Suprapubic skin (tissue), 4 donors: ENCODE measurements at regions not wholly inside any gene's neighbourhood (a gene's known extent, or its start where the extent isn't known, plus 50 kb on each side); places are given as distances from the start of the nearest gene placed in this dataset.

Experiments
- CTCF ChIP-seq, 2 donors: fragments of 200-600 bp in 1 of 2; fragments of 450-650 bp in 1 of 2; sonication (generic) in 1 of 2; IDR thresholded peaks; one replicate each; pipeline ENCODE4 v1.5.1; 2016 to 2019; ENCODE audit warnings: antibody characterized with exemption in 2 of 2, mild to moderate bottlenecking in 1 of 2, moderate library complexity in 1 of 2
- POLR2A ChIP-seq, 2 donors: fragments of 450-650 bp; IDR thresholded peaks; one replicate each; pipeline ENCODE4 v1.6.1; 2017; ENCODE audit warnings: antibody characterized with exemption in 2 of 2, mild to moderate bottlenecking in 2 of 2, moderate library complexity in 2 of 2
- POLR2AphosphoS5 ChIP-seq, 3 donors: sonication (generic); formaldehyde crosslinking; IDR thresholded peaks; one replicate each; pipeline ENCODE4 v1.6.1; 2017; ENCODE audit warnings: antibody characterized with exemption in 3 of 3

DNA sequence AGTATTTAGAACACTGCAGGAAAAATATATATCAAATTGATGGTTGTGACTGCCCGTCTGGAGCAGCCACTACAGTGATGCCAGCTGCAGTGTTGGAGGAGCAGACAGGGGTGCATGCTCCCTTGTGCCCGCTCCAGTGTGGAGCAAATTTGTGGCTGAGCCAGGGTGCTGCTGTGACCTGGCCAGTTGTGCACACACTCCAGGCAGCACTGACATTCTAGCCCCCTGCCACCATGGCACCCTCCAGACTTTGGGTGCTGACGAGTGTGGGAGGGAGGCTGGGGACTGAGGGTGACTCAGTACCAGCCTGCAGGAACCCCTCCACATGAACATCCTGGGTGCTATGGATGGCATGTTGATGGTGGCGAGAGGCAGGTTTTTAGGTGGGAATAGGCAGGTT, 160.0 kb upstream of the PCDH15 start:
- TF ChIP-seq POLR2A (IDR thresholded peaks at IDR 0.05) (no peak), CTCF (IDR thresholded peaks at IDR 0.05) (no peak), POLR2AphosphoS5 (IDR thresholded peaks at IDR 0.05) (no peak)
